ENCODE measurements at regions not wholly inside any gene's neighbourhood (a gene's known extent, or its start where the extent isn't known, plus 50 kb on each side); places are given as distances from the start of the nearest gene placed in this dataset.

GRCh38 chr3:95200384-95200783 lies 1137.5 kb downstream of the NSUN3 start:
- Histone ChIP-seq H3K79me2 (ENCODE audit: control insufficient read depth in 1 of 2, insufficient read depth in 2 of 2, low read length in 2 of 2) (no peaks in the 10 kb centered on the region), H3K27me3 (replicated peaks in 1 of 4; ENCODE audit: control insufficient read depth in 3 of 4, extremely low read depth in 1 of 4, insufficient read depth in 3 of 4, low read length in 3 of 4) (no peaks in the 10 kb centered on the region), H2BK20ac (ENCODE audit: low read length) (no peak overlapping the region), H3K18ac (ENCODE audit: extremely low read depth, low read length) (no peak overlapping the region), H2AK5ac (ENCODE audit: low read depth, low read length) (no peak overlapping the region), H3K23ac (ENCODE audit: insufficient read length) (no peak overlapping the region), H3K27ac (ENCODE audit: low read depth, low read length) (no peak overlapping the region), H3K14ac (ENCODE audit: insufficient read length) (no peak overlapping the region), H3K9me3 (ENCODE audit: insufficient read depth in 2 of 2, low read depth in 1 of 2, low read length in 1 of 2) (no peaks in the 10 kb centered on the region), H3K79me1 (ENCODE audit: low read depth, low read length) (no peaks in the 10 kb centered on the region), H2AFZ (ENCODE audit: low read length) (no peak overlapping the region), H3K9ac (replicated peaks in 1 of 4; ENCODE audit: extremely low read depth in 1 of 4, low read depth in 3 of 4, low read length in 3 of 4) (no peak overlapping the region), H3K23me2 (ENCODE audit: low read depth, low read length) (no peaks in the 10 kb centered on the region), H4K91ac (replicated peaks; ENCODE audit: insufficient read length, low read length) (no peak overlapping the region), H2BK15ac (ENCODE audit: low read length) (no peak overlapping the region), H3K4me2 (ENCODE audit: insufficient read depth in 1 of 2, low read depth in 2 of 2, low read length in 2 of 2) (no peak overlapping the region), H2BK120ac (replicated peaks; ENCODE audit: low read depth, low read length) (no peak overlapping the region), H3K4me3 (ENCODE audit: extremely low read depth in 1 of 4, insufficient read depth in 2 of 4, low read depth in 3 of 4, low read length in 4 of 4) (no peak overlapping the region), H3K56ac (replicated peaks; ENCODE audit: insufficient read length, low read depth, low read length) (no peak overlapping the region), H2BK5ac (ENCODE audit: low read depth, low read length) (no peak overlapping the region), H4K5ac (ENCODE audit: insufficient read length, low read depth, low read length) (no peak overlapping the region), H3K36me3 (ENCODE audit: control insufficient read depth in 2 of 4, insufficient read depth in 4 of 4, low read length in 3 of 4) (no peaks in the 10 kb centered on the region), H4K8ac (ENCODE audit: extremely low read depth, insufficient read depth, low read length) (no peak overlapping the region), H3K4me1 (replicated peaks in 1 of 4; ENCODE audit: control insufficient read depth in 3 of 4, insufficient read depth in 4 of 4, low read length in 3 of 4) (no peaks in the 10 kb centered on the region), H2BK12ac (ENCODE audit: low read depth, low read length) (no peak overlapping the region), H4K20me1 (replicated peaks in 1 of 2; ENCODE audit: control insufficient read depth in 1 of 2, insufficient read depth in 2 of 2, low read length in 2 of 2) (no peaks in the 10 kb centered on the region), H3K4ac (replicated peaks; ENCODE audit: insufficient read length, low read depth, low read length) (no peak overlapping the region)
- no peak for DNase-seq (ENCODE audit: low read depth in 1 of 2, low spot score in 2 of 2)
- no peak for FAIRE-seq
- 100% methylated on average over 1 of the region's 1 CpG; no CpG with 5 or more reads in 1 of the 2 experiments for WGBS, 2 experiments (ENCODE audit: extremely low coverage in 1 of 2, insufficient coverage in 1 of 2, insufficient read length in 1 of 2, insufficient replicate concordance in 2 of 2, low coverage in 1 of 2, low lambda C conversion rate in 2 of 2, missing lambda C conversion rate in 1 of 2)
- TF ChIP-seq SIRT6 (IDR thresholded peaks at IDR 0.05; ENCODE audit: low read length), result no peak
- no peak for TF ChIP-seq HDAC2 (IDR thresholded peaks at IDR 0.05; ENCODE audit: borderline replicate concordance in 1 of 2, low read depth in 2 of 2, low read length in 2 of 2)
- TF ChIP-seq RNF2 (IDR thresholded peaks at IDR 0.05; ENCODE audit: borderline replicate concordance, low read depth, low read length, missing control alignments, poor library complexity, severe bottlenecking), result no peak
- TF ChIP-seq SRF (IDR thresholded peaks at IDR 0.05; ENCODE audit: low read depth, low read length), result no peak
- POLR2A ChIA-PET (ENCODE audit: partially characterized antibody), result no interaction called here
- CTCF ChIA-PET (ENCODE audit: partially characterized antibody), result no interaction called here

Data from H1 (cell line).